ENCODE measurements at regions not wholly inside any gene's neighbourhood (a gene's known extent, or its start where the extent isn't known, plus 50 kb on each side); places are given as distances from the start of the nearest gene placed in this dataset.

GRCh38 chr3:13700362-13700761, 151.4 kb downstream of the FBLN2 start:
- TF ChIP-seq CTCF (IDR thresholded peaks at IDR 0.05) (no peak), POLR2A (IDR thresholded peaks at IDR 0.05) (no peak)
